ENCODE measurements at regions not wholly inside any gene's neighbourhood (a gene's known extent, or its start where the extent isn't known, plus 50 kb on each side); places are given as distances from the start of the nearest gene placed in this dataset.
A peak's percentile ranks its signal among the peaks of the same experiment; 100 is the strongest.
"Not testable (repeated sequence)": the region's sequence is repeated elsewhere in the genome, so short reads cannot be mapped to it uniquely, and the experiment has no call there.

GRCh38 chr17:30668360-30669181 lies 155.9 kb downstream of the CRLF3 start:
- not testable (repeated sequence) for H3K27me3 ChIP-seq (ENCODE audit: insufficient read depth, poor library complexity, severe bottlenecking); H3K27ac ChIP-seq (replicated peaks); H3K4me3 ChIP-seq (replicated peaks; ENCODE audit: insufficient read depth, low read length); DNase-seq (ENCODE audit: low read depth in 1 of 2, low spot score in 1 of 2)

- peak overlapping the region; percentile 40 for H3K4me3 ChIP-seq (replicated peaks; ENCODE audit: insufficient read depth, low read length)
- H3K27me3 ChIP-seq (ENCODE audit: insufficient read depth, poor library complexity, severe bottlenecking); H3K27ac ChIP-seq (replicated peaks); DNase-seq (ENCODE audit: low read depth in 1 of 2, low spot score in 1 of 2): not testable (repeated sequence)
These were observed 156.7 kb downstream of the CRLF3 start for GRCh38 chr17:30667657-30668359.

GRCh38 chr17:30666838-30667656 lies 157.4 kb downstream of the CRLF3 start:
- H3K27me3 ChIP-seq (ENCODE audit: insufficient read depth, poor library complexity, severe bottlenecking); H3K27ac ChIP-seq (replicated peaks): not testable (repeated sequence)
- H3K4me3 ChIP-seq (replicated peaks; ENCODE audit: insufficient read depth, low read length): peak overlapping the region; percentile 40
- peak in 1 of 2 experiments; percentile 14 for DNase-seq (ENCODE audit: low read depth in 1 of 2, low spot score in 1 of 2)

- H3K27me3 ChIP-seq (ENCODE audit: insufficient read depth, poor library complexity, severe bottlenecking); DNase-seq (ENCODE audit: low read depth in 1 of 2, low spot score in 1 of 2); H3K4me3 ChIP-seq (replicated peaks; ENCODE audit: insufficient read depth, low read length): not testable (repeated sequence)
These were observed 160.6 kb downstream of the CRLF3 start for GRCh38 chr17:30663727-30664455.

GRCh38 chr17:30657148-30657547 lies 167.3 kb downstream of the CRLF3 start:
- H3K4me3 ChIP-seq (replicated peaks; ENCODE audit: insufficient read depth, low read length); H3K27me3 ChIP-seq (ENCODE audit: insufficient read depth, poor library complexity, severe bottlenecking); DNase-seq (ENCODE audit: low read depth in 1 of 2, low spot score in 1 of 2); H3K27ac ChIP-seq (replicated peaks): not testable (repeated sequence)

More at GRCh38 chr17:30663727-30664455, 160.6 kb downstream of the CRLF3 start:
- not testable (repeated sequence) for H3K27ac ChIP-seq (replicated peaks)

- H3K27me3 ChIP-seq (ENCODE audit: insufficient read depth, poor library complexity, severe bottlenecking); DNase-seq (ENCODE audit: low read depth in 1 of 2, low spot score in 1 of 2); H3K4me3 ChIP-seq (replicated peaks; ENCODE audit: insufficient read depth, low read length); H3K27ac ChIP-seq (replicated peaks): not testable (repeated sequence)
These were observed 171.5 kb downstream of the CRLF3 start for GRCh38 chr17:30653038-30653437.

GRCh38 chr17:30650149-30650548 lies 172.9 kb downstream of the GOSR1 start:
- not testable (repeated sequence) for H3K27me3 ChIP-seq (ENCODE audit: insufficient read depth, poor library complexity, severe bottlenecking); DNase-seq (ENCODE audit: low read depth in 1 of 2, low spot score in 1 of 2); H3K27ac ChIP-seq (replicated peaks); H3K4me3 ChIP-seq (replicated peaks; ENCODE audit: insufficient read depth, low read length)

- not testable (repeated sequence) for H3K27ac ChIP-seq (replicated peaks); H3K27me3 ChIP-seq (ENCODE audit: insufficient read depth, poor library complexity, severe bottlenecking); DNase-seq (ENCODE audit: low read depth in 1 of 2, low spot score in 1 of 2); H3K4me3 ChIP-seq (replicated peaks; ENCODE audit: insufficient read depth, low read length)
These were observed 170.9 kb downstream of the GOSR1 start for GRCh38 chr17:30648015-30648620.

- not testable (repeated sequence) for H3K27me3 ChIP-seq (ENCODE audit: insufficient read depth, poor library complexity, severe bottlenecking); H3K4me3 ChIP-seq (replicated peaks; ENCODE audit: insufficient read depth, low read length); H3K27ac ChIP-seq (replicated peaks); DNase-seq (ENCODE audit: low read depth in 1 of 2, low spot score in 1 of 2)
These were observed 168.7 kb downstream of the GOSR1 start for GRCh38 chr17:30645875-30646274.

GRCh38 chr17:30644713-30645112 lies 167.5 kb downstream of the GOSR1 start:
- peak in 1 of 2 experiments; percentile 21 for DNase-seq (ENCODE audit: low read depth in 1 of 2, low spot score in 1 of 2)
- H3K27me3 ChIP-seq (ENCODE audit: insufficient read depth, poor library complexity, severe bottlenecking); H3K27ac ChIP-seq (replicated peaks); H3K4me3 ChIP-seq (replicated peaks; ENCODE audit: insufficient read depth, low read length): not testable (repeated sequence)

- not testable (repeated sequence) for H3K27ac ChIP-seq (replicated peaks); H3K27me3 ChIP-seq (ENCODE audit: insufficient read depth, poor library complexity, severe bottlenecking); H3K4me3 ChIP-seq (replicated peaks; ENCODE audit: insufficient read depth, low read length); DNase-seq (ENCODE audit: low read depth in 1 of 2, low spot score in 1 of 2)
These were observed 167.1 kb downstream of the GOSR1 start for GRCh38 chr17:30644287-30644686.

- not testable (repeated sequence) for H3K27ac ChIP-seq (replicated peaks); H3K4me3 ChIP-seq (replicated peaks; ENCODE audit: insufficient read depth, low read length); H3K27me3 ChIP-seq (ENCODE audit: insufficient read depth, poor library complexity, severe bottlenecking); DNase-seq (ENCODE audit: low read depth in 1 of 2, low spot score in 1 of 2)
These were observed 164.2 kb downstream of the GOSR1 start for GRCh38 chr17:30641428-30641827.

GRCh38 chr17:30639391-30639790 lies 162.2 kb downstream of the GOSR1 start:
- H3K27ac ChIP-seq (replicated peaks); H3K27me3 ChIP-seq (ENCODE audit: insufficient read depth, poor library complexity, severe bottlenecking): not testable (repeated sequence)

GRCh38 chr17:30638968-30639367 lies 161.8 kb downstream of the GOSR1 start:
- not testable (repeated sequence) for H3K4me3 ChIP-seq (replicated peaks; ENCODE audit: insufficient read depth, low read length); H3K27ac ChIP-seq (replicated peaks); DNase-seq (ENCODE audit: low read depth in 1 of 2, low spot score in 1 of 2); H3K27me3 ChIP-seq (ENCODE audit: insufficient read depth, poor library complexity, severe bottlenecking)

More at GRCh38 chr17:30639391-30639790, 162.2 kb downstream of the GOSR1 start:
- not testable (repeated sequence) for DNase-seq (ENCODE audit: low read depth in 1 of 2, low spot score in 1 of 2); H3K4me3 ChIP-seq (replicated peaks; ENCODE audit: insufficient read depth, low read length)
